Lung (tissue), 11 donors: ENCODE measurements at regions not wholly inside any gene's neighbourhood (a gene's known extent, or its start where the extent isn't known, plus 50 kb on each side); places are given as distances from the start of the nearest gene placed in this dataset.

ENCODE experiments used
- ATAC-seq: fragments of 200-7000 bp; cut with Tn5 transposase; one replicate; pipeline ENCODE4 v1.9.1; 2020; ENCODE audit warnings: moderate number of reproducible peaks; ENCODE audit not compliant: insufficient read depth, low FRiP score
- DNase-seq, 3 donors: peaks; one replicate each; pipeline ENCODE4 v3.0.0-alpha.2; 2013 to 2017
- H3K27ac ChIP-seq, 2 donors: one replicate each; pipeline ENCODE4 v1.5.1; 2013; ENCODE audit warnings: mild to moderate bottlenecking in 2 of 2, moderate library complexity in 2 of 2, control low read depth in 1 of 2, inconsistent platforms in 1 of 2, low read depth in 1 of 2, low read length in 1 of 2
- H3K27me3 ChIP-seq, 3 donors: one replicate each; pipeline ENCODE4 v1.5.1; 2013; ENCODE audit warnings: low read length in 2 of 3; ENCODE audit not compliant: control insufficient read depth in 3 of 3, insufficient read depth in 3 of 3
- H3K36me3 ChIP-seq, 4 donors: one replicate each; pipeline ENCODE4 v1.5.1; 2013; ENCODE audit warnings: low read length in 4 of 4, mild to moderate bottlenecking in 1 of 4, moderate library complexity in 1 of 4; ENCODE audit not compliant: control insufficient read depth in 4 of 4, insufficient read depth in 4 of 4
- H3K4me1 ChIP-seq, 5 donors: one replicate each; pipeline ENCODE4 v1.5.1; 2013; ENCODE audit warnings: low read length in 5 of 5, mild to moderate bottlenecking in 2 of 5, moderate library complexity in 1 of 5; ENCODE audit not compliant: control insufficient read depth in 5 of 5, insufficient read depth in 5 of 5
- H3K4me3 ChIP-seq: one replicate; pipeline ENCODE4 v1.5.1; 2013; ENCODE audit warnings: mild to moderate bottlenecking, control low read depth, moderate library complexity
- H3K9ac ChIP-seq, 2 donors: one replicate each; pipeline ENCODE4 v1.5.1; 2013; ENCODE audit warnings: low read length in 2 of 2, control low read depth in 1 of 2; ENCODE audit not compliant: insufficient read depth in 1 of 2
- H3K9me3 ChIP-seq, 4 donors: one replicate each; pipeline ENCODE4 v1.5.1; 2013; ENCODE audit warnings: low read length in 3 of 4, mild to moderate bottlenecking in 1 of 4, moderate library complexity in 1 of 4; ENCODE audit not compliant: control insufficient read depth in 4 of 4, insufficient read depth in 3 of 4
- WGBS, 2 donors: extraction: QIAGEN DNeasy Blood & Tissue Kit; methylation state at CpG; one replicate each; pipeline ENCODE4 v1.1.7; 2013; 5-methylcytosine and 5-hydroxymethylcytosine counted together
- TF ChIP-seq, protein P1 (sequence below): IDR thresholded peaks from 2 replicates; pipeline ENCODE4 v1.5.1; 2012; ENCODE audit warnings: mild to moderate bottlenecking; ENCODE audit errors: control extremely low read depth, extremely low read depth
- donor health status: control.
- donor health status: control.
- donor health status: Bipolar disorder and iron deficiency.
- donor health status: healthy.
- donor health status: DM: yes; HTN: yes; CAD: no.

GRCh38 chr3:14590569-14590968, 50.4 kb upstream of the GRIP2 start:
- ATAC-seq: no peak
- no peak overlapping the region for H3K4me3 ChIP-seq
- H3K27me3 ChIP-seq: peaks cover 0 to 7% (median 0%) of the 10 kb centered on the region in 3 donors
- H3K9me3 ChIP-seq: no peaks in the 10 kb centered on the region
- TF ChIP-seq, protein P1, sequence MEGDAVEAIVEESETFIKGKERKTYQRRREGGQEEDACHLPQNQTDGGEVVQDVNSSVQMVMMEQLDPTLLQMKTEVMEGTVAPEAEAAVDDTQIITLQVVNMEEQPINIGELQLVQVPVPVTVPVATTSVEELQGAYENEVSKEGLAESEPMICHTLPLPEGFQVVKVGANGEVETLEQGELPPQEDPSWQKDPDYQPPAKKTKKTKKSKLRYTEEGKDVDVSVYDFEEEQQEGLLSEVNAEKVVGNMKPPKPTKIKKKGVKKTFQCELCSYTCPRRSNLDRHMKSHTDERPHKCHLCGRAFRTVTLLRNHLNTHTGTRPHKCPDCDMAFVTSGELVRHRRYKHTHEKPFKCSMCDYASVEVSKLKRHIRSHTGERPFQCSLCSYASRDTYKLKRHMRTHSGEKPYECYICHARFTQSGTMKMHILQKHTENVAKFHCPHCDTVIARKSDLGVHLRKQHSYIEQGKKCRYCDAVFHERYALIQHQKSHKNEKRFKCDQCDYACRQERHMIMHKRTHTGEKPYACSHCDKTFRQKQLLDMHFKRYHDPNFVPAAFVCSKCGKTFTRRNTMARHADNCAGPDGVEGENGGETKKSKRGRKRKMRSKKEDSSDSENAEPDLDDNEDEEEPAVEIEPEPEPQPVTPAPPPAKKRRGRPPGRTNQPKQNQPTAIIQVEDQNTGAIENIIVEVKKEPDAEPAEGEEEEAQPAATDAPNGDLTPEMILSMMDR: no peak
- no peak for DNase-seq
- H3K27ac ChIP-seq: no peak overlapping the region
- no peaks in the 10 kb centered on the region for H3K4me1 ChIP-seq
- H3K9ac ChIP-seq: no peak overlapping the region
- 60 to 64% methylated on average over 6 of the region's 6 CpGs for WGBS, 2 donors
- no peaks in the 10 kb centered on the region for H3K36me3 ChIP-seq

GRCh38 chr3:14592390-14592789, 52.2 kb upstream of the GRIP2 start:
- WGBS, 2 donors: 82 to 83% methylated on average over 9 of the region's 9 CpGs
- no peak for ATAC-seq
- H3K4me1 ChIP-seq: no peaks in the 10 kb centered on the region

GRCh38 chr3:14592836-14593235, 52.7 kb upstream of the GRIP2 start:
- DNase-seq: no peak
- no peak overlapping the region for H3K4me3 ChIP-seq
- H3K36me3 ChIP-seq: no peaks in the 10 kb centered on the region
- peaks cover 0 to 7% (median 0%) of the 10 kb centered on the region in 3 donors for H3K27me3 ChIP-seq
- TF ChIP-seq, protein P1: no peak
- ATAC-seq: no peak
- no peak overlapping the region for H3K27ac ChIP-seq
- H3K4me1 ChIP-seq: no peaks in the 10 kb centered on the region
- no peak overlapping the region for H3K9ac ChIP-seq
- no peaks in the 10 kb centered on the region for H3K9me3 ChIP-seq
- 79 to 86% methylated on average over 5 of the region's 5 CpGs for WGBS, 2 donors

More at GRCh38 chr3:14592390-14592789, 52.2 kb upstream of the GRIP2 start:
- peaks cover 0 to 7% (median 0%) of the 10 kb centered on the region in 3 donors for H3K27me3 ChIP-seq
- H3K9me3 ChIP-seq: no peaks in the 10 kb centered on the region
- H3K9ac ChIP-seq: no peak overlapping the region
- no peak for DNase-seq
- H3K4me3 ChIP-seq: no peak overlapping the region
- no peaks in the 10 kb centered on the region for H3K36me3 ChIP-seq
- TF ChIP-seq, protein P1: no peak
- no peak overlapping the region for H3K27ac ChIP-seq

- Histone ChIP-seq H3K36me3 (no peaks in the 10 kb centered on the region), H3K27ac (no peak overlapping the region), H3K27me3 (peaks cover 0 to 4% (median 0%) of the 10 kb centered on the region in 3 donors), H3K9me3 (peaks cover 0 to 4% (median 0%) of the 10 kb centered on the region in 4 donors), H3K9ac (no peak overlapping the region), H3K4me3 (no peak overlapping the region), H3K4me1 (no peaks in the 10 kb centered on the region)
- ATAC-seq (no peak), DNase-seq (no peak)
- TF ChIP-seq, protein P1: no peak
- WGBS, 2 donors: 57 to 72% methylated on average over 8 of the region's 8 CpGs
Measured at GRCh38 chr3:14594234-14594633, 54.1 kb upstream of the GRIP2 start.
